ENCODE measurements at regions not wholly inside any gene's neighbourhood (a gene's known extent, or its start where the extent isn't known, plus 50 kb on each side); places are given as distances from the start of the nearest gene placed in this dataset.
"Not testable (repeated sequence)": the region's sequence is repeated elsewhere in the genome, so short reads cannot be mapped to it uniquely, and the experiment has no call there.

DNA sequence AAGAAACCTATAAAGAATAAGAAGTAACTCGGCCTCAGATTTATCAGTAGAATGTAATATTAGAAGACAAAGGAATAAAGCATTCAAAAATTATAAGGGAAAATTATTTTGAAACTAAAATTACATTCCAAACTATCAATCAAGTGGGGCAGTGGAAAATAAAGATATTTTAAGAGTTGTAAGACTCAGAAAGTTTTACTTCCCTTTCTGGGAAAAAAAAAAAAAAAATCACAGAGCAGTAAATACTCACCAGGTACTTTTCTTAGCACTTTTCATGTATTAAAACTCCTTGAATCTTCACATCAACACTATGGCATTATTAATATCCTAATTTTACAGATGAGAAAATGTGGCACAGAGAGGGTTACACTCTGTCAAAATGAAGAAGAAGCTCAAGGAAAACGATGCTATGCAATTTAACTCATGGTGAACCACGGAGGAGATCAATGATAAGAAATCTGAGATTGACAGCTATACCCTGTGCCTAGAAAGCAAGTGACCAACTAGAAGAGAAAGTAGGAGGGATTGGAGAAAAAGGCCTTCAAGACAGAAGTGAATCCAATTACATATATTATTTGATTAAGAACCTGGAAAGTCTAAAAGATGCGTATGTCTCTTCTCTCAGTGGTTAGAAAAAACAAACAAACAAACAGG is 238.9 kb upstream of the ID2 start:
- no peak overlapping the region for H3K4me3 Mint-ChIP-seq (ENCODE audit: unreplicated experiment)
- H3K9me3 Mint-ChIP-seq (ENCODE audit: unreplicated experiment) = no peaks in the 10 kb centered on the region
- BruUV-seq (replicated peaks) = no TSS peak
- H3K27me3 Mint-ChIP-seq (ENCODE audit: insufficient read depth, unreplicated experiment) = no peaks in the 10 kb centered on the region
- H3K9me3 ChIP-seq = 0 out of 2 replicates have a peak, but pooled peaks cover 2% of the 10 kb centered on the region
- intact Hi-C loops (cut with micrococcal nuclease; ENCODE audit: unreplicated experiment) = no loop called here
- H3K4me1 ChIP-seq = peaks cover 9% of the 10 kb centered on the region; the same call in 1 of the 2 replicates
- H3K36me3 ChIP-seq (ENCODE audit: control insufficient read depth, insufficient read depth, low read length) = no peaks in the 10 kb centered on the region
- no peak overlapping the region for H3K4me3 ChIP-seq (ENCODE audit: low read depth, low read length)
- TF ChIP-seq, protein P1, sequence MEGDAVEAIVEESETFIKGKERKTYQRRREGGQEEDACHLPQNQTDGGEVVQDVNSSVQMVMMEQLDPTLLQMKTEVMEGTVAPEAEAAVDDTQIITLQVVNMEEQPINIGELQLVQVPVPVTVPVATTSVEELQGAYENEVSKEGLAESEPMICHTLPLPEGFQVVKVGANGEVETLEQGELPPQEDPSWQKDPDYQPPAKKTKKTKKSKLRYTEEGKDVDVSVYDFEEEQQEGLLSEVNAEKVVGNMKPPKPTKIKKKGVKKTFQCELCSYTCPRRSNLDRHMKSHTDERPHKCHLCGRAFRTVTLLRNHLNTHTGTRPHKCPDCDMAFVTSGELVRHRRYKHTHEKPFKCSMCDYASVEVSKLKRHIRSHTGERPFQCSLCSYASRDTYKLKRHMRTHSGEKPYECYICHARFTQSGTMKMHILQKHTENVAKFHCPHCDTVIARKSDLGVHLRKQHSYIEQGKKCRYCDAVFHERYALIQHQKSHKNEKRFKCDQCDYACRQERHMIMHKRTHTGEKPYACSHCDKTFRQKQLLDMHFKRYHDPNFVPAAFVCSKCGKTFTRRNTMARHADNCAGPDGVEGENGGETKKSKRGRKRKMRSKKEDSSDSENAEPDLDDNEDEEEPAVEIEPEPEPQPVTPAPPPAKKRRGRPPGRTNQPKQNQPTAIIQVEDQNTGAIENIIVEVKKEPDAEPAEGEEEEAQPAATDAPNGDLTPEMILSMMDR (IDR thresholded peaks at IDR 0.05; ENCODE audit: insufficient read depth in 1 of 2, low read depth in 1 of 2, low read length in 1 of 2, severe bottlenecking in 1 of 2, unreplicated experiment in 1 of 2) = no peak
- H3K27me3 ChIP-seq (replicated peaks; ENCODE audit: control insufficient read depth, insufficient read depth, low read length) = no peaks in the 10 kb centered on the region
- H3K36me3 Mint-ChIP-seq (ENCODE audit: insufficient read depth, unreplicated experiment) = no peaks in the 10 kb centered on the region
- CTCF ChIA-PET = interaction anchor here (0.5 kb wide), 1 partner anchor 162 kb away, joined by 5 read pairs; no protein-coding TSS in a partner anchor
- H3K27ac Mint-ChIP-seq (ENCODE audit: unreplicated experiment) = no peak overlapping the region
- no peak for DNase-seq
- peaks cover 6% of the 10 kb centered on the region for H3K4me1 Mint-ChIP-seq (ENCODE audit: low read depth, unreplicated experiment)
- POLR2A ChIA-PET = no interaction called here

DNA sequence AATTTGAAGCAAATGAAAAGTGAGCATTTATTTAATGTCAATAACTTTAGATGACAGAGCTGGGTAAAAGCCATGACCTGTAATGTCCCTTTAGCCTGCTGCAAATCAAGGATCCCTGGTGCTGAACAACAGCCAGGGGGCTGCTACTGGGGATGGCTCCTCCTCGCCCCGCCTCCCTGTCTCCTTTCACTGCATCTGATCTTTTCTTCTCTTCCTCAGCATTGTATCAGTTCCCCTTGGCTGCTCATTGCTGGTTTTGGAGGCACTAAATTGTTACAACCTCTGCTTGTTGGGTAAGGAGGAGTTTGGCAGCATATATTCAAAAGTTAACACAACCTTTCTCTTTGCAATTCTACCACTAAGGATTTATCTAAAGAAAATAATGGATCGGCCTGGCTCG is 236.3 kb upstream of the ID2 start:
- BruUV-seq (replicated peaks) = no TSS peak
- H3K4me1 Mint-ChIP-seq (ENCODE audit: low read depth, unreplicated experiment) = no peaks in the 10 kb centered on the region
- no peak overlapping the region for H3K27ac Mint-ChIP-seq (ENCODE audit: unreplicated experiment)
- H3K9me3 ChIP-seq = no peaks in the 10 kb centered on the region
- DNase-seq = peak in 1 of 2 experiments; percentile 15
- no peak overlapping the region for H3K4me3 Mint-ChIP-seq (ENCODE audit: unreplicated experiment)
- intact Hi-C loops (cut with micrococcal nuclease; ENCODE audit: unreplicated experiment) = no loop called here
- H3K36me3 ChIP-seq (ENCODE audit: control insufficient read depth, insufficient read depth, low read length) = no peaks in the 10 kb centered on the region
- H3K36me3 Mint-ChIP-seq (ENCODE audit: insufficient read depth, unreplicated experiment) = no peaks in the 10 kb centered on the region
- H3K4me1 ChIP-seq = no peaks in the 10 kb centered on the region
- H3K4me3 ChIP-seq (ENCODE audit: low read depth, low read length) = no peak overlapping the region
- CTCF ChIA-PET = interaction anchor here (0.6 kb wide), 1 partner anchor 835 kb away, joined by 3 read pairs; no protein-coding TSS in a partner anchor
- no peaks in the 10 kb centered on the region for H3K27me3 ChIP-seq (replicated peaks; ENCODE audit: control insufficient read depth, insufficient read depth, low read length)
- H3K9me3 Mint-ChIP-seq (ENCODE audit: unreplicated experiment) = no peaks in the 10 kb centered on the region
- POLR2A ChIA-PET = no interaction called here
- TF ChIP-seq, protein P1 (IDR thresholded peaks at IDR 0.05; ENCODE audit: insufficient read depth in 1 of 2, low read depth in 1 of 2, low read length in 1 of 2, severe bottlenecking in 1 of 2, unreplicated experiment in 1 of 2) = no peak
- H3K27me3 Mint-ChIP-seq (ENCODE audit: insufficient read depth, unreplicated experiment) = no peaks in the 10 kb centered on the region

DNA sequence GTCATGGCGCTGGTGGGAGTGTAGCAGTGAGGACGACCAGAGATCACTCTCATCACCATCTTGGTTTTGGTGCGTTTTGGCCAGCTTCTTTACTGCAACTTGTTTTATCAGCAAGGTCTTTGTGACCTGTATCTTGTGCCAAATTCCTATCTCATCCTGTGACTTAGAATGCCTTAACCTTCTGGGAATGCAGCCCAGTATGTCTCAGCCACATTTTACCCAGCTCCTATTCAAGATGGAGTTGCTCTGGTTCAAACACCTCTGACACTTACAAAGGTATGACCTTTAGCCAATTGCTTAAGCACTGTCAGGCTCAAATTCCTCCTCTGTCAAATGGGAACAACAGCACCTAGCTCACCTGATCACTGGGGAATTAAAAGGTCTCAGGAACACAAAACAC is 235.1 kb upstream of the ID2 start:
- H3K36me3 ChIP-seq (ENCODE audit: control insufficient read depth, insufficient read depth, low read length); H3K36me3 Mint-ChIP-seq (ENCODE audit: insufficient read depth, unreplicated experiment); H3K4me3 Mint-ChIP-seq (ENCODE audit: unreplicated experiment); BruUV-seq (replicated peaks); H3K27ac Mint-ChIP-seq (ENCODE audit: unreplicated experiment); H3K27me3 Mint-ChIP-seq (ENCODE audit: insufficient read depth, unreplicated experiment); H3K4me1 Mint-ChIP-seq (ENCODE audit: low read depth, unreplicated experiment); H3K27me3 ChIP-seq (replicated peaks; ENCODE audit: control insufficient read depth, insufficient read depth, low read length); intact Hi-C loops (cut with micrococcal nuclease; ENCODE audit: unreplicated experiment); H3K9me3 Mint-ChIP-seq (ENCODE audit: unreplicated experiment); H3K4me3 ChIP-seq (ENCODE audit: low read depth, low read length); CTCF ChIA-PET; POLR2A ChIA-PET; H3K4me1 ChIP-seq; H3K9me3 ChIP-seq: not testable (repeated sequence)
- DNase-seq = peak in 1 of 2 experiments; percentile 5

All from Caco-2 (cell line).